ENCODE measurements at regions not wholly inside any gene's neighbourhood (a gene's known extent, or its start where the extent isn't known, plus 50 kb on each side); places are given as distances from the start of the nearest gene placed in this dataset.

DNA sequence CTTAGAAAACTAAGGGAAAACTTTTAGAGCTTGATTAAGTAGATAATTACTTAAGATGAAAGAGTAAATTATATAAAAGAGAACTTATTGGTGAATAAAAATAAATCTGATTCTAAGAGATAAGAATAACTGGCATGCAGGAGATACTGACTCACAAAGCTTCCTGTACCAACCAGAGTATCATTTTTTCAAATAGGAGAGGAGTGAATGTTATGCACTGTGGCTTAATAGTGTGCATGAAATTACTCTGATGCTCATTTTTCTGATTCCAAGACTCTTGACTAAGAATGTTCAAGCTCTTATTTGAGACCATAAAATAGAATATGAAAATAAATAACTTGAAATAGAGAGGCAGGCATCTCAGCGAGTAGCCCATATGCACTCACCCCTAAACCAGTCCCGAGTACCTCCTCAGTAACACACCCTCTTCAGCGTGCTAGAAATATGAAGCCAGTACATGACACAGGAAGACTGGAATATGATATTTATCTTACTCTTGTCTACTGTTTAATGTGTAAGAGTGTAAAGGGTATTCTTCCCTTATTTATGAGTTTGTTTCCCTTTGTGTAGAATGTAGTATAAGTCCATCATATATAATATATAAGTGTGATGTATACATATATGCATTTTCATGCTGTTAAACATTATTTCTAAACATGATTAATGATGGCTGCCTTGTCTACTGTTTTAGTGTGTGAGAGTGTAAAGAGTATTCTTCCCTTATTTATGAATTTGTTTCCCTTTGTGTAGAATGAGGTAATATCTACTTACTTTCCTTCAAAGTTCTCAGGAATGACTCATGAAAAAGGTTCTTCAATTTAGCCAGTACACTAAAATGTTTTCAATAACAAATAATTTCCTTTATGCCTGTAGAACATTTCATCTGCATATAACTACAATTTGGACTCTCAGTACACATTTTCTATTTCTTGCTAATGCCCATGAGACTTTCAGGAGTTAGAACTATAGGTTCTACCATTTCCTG is 99.2 kb upstream of the PALMD start:
- Histone ChIP-seq H3K4me3 (replicated peaks; ENCODE audit: insufficient read depth, low read length) (no peak overlapping the region), H3K27ac (replicated peaks) (no peak overlapping the region), H3K27me3 (ENCODE audit: insufficient read depth, poor library complexity, severe bottlenecking) (no peaks in the 10 kb centered on the region)
- TF ChIP-seq POLR2AphosphoS5 (IDR thresholded peaks at IDR 0.05; ENCODE audit: low read depth) (no peak), CTCF (IDR thresholded peaks at IDR 0.05; ENCODE audit: insufficient read depth, low read length) (no peak), SPI1 (IDR thresholded peaks at IDR 0.05; ENCODE audit: borderline replicate concordance, low read depth) (no peak), GABPA (IDR thresholded peaks at IDR 0.05; ENCODE audit: low read depth) (no peak)
- TF ChIP-seq, protein P1, sequence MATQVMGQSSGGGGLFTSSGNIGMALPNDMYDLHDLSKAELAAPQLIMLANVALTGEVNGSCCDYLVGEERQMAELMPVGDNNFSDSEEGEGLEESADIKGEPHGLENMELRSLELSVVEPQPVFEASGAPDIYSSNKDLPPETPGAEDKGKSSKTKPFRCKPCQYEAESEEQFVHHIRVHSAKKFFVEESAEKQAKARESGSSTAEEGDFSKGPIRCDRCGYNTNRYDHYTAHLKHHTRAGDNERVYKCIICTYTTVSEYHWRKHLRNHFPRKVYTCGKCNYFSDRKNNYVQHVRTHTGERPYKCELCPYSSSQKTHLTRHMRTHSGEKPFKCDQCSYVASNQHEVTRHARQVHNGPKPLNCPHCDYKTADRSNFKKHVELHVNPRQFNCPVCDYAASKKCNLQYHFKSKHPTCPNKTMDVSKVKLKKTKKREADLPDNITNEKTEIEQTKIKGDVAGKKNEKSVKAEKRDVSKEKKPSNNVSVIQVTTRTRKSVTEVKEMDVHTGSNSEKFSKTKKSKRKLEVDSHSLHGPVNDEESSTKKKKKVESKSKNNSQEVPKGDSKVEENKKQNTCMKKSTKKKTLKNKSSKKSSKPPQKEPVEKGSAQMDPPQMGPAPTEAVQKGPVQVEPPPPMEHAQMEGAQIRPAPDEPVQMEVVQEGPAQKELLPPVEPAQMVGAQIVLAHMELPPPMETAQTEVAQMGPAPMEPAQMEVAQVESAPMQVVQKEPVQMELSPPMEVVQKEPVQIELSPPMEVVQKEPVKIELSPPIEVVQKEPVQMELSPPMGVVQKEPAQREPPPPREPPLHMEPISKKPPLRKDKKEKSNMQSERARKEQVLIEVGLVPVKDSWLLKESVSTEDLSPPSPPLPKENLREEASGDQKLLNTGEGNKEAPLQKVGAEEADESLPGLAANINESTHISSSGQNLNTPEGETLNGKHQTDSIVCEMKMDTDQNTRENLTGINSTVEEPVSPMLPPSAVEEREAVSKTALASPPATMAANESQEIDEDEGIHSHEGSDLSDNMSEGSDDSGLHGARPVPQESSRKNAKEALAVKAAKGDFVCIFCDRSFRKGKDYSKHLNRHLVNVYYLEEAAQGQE (IDR thresholded peaks at IDR 0.05; ENCODE audit: insufficient replicate concordance, low read depth) = no peak
- no peak for DNase-seq (ENCODE audit: low read depth in 1 of 2, low spot score in 1 of 2)

GRCh38 chr1:99548943-99549605 is 96.8 kb upstream of the PALMD start:
- no peak for TF ChIP-seq POLR2AphosphoS5 (IDR thresholded peaks at IDR 0.05; ENCODE audit: low read depth)
- TF ChIP-seq CTCF (IDR thresholded peaks at IDR 0.05; ENCODE audit: insufficient read depth, low read length) = no peak
- TF ChIP-seq, protein P1 (IDR thresholded peaks at IDR 0.05; ENCODE audit: insufficient replicate concordance, low read depth) = no peak
- TF ChIP-seq SPI1 (IDR thresholded peaks at IDR 0.05; ENCODE audit: borderline replicate concordance, low read depth) = no peak
- no peak for TF ChIP-seq GABPA (IDR thresholded peaks at IDR 0.05; ENCODE audit: low read depth)
- H3K27me3 ChIP-seq (ENCODE audit: insufficient read depth, poor library complexity, severe bottlenecking) = no peaks in the 10 kb centered on the region
- no peak overlapping the region for H3K27ac ChIP-seq (replicated peaks)
- no peak overlapping the region for H3K4me3 ChIP-seq (replicated peaks; ENCODE audit: insufficient read depth, low read length)
- no peak for DNase-seq (ENCODE audit: low read depth in 1 of 2, low spot score in 1 of 2)

DNA sequence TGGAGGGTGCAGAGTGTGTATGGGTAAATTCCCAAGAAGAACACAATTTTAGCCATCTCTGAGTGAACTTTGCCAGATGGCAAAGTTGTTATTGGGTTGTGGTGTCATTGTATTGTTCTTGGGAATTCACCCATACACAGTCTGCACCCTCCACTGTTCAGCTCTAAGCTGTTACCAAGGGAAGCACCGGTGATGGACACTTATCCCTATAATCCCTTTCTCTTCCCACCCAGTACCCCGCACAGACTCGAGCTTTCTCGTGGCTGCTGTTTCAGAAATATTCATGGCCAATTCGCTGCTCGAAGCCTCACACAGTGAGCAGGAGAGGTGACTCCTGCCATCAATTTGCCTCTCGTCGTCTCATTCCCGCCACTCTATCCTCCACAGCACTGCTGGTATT is 95.7 kb upstream of the PALMD start:
- DNase-seq (ENCODE audit: low read depth in 1 of 2, low spot score in 1 of 2) = no peak
- Histone ChIP-seq H3K27me3 (ENCODE audit: insufficient read depth, poor library complexity, severe bottlenecking) (no peaks in the 10 kb centered on the region), H3K4me3 (replicated peaks; ENCODE audit: insufficient read depth, low read length) (no peak overlapping the region), H3K27ac (replicated peaks) (no peak overlapping the region)
- no peak for TF ChIP-seq SPI1 (IDR thresholded peaks at IDR 0.05; ENCODE audit: borderline replicate concordance, low read depth)
- TF ChIP-seq, protein P1 (IDR thresholded peaks at IDR 0.05; ENCODE audit: insufficient replicate concordance, low read depth) = no peak
- no peak for TF ChIP-seq POLR2AphosphoS5 (IDR thresholded peaks at IDR 0.05; ENCODE audit: low read depth)
- TF ChIP-seq CTCF (IDR thresholded peaks at IDR 0.05; ENCODE audit: insufficient read depth, low read length) = no peak
- TF ChIP-seq GABPA (IDR thresholded peaks at IDR 0.05; ENCODE audit: low read depth) = no peak

All from HL-60 (cell line).